Panc1 (cell line): ENCODE measurements at regions not wholly inside any gene's neighbourhood (a gene's known extent, or its start where the extent isn't known, plus 50 kb on each side); places are given as distances from the start of the nearest gene placed in this dataset.

Experiments
- POLR2AphosphoS5 ChIP-seq: IDR thresholded peaks from 2 replicates; pipeline ENCODE4 v1.6.1; 2012; ENCODE audit warnings: mild to moderate bottlenecking, low read depth, low read length, moderate library complexity
- REST ChIP-seq, 2 experiments: IDR thresholded peaks; 2 replicates each; pipeline ENCODE4 v1.6.1; 2011 to 2012; ENCODE audit warnings: low read depth in 2 of 2, control low read depth in 1 of 2, low read length in 1 of 2, mild to moderate bottlenecking in 1 of 2, moderate library complexity in 1 of 2; ENCODE audit not compliant: insufficient read depth in 1 of 2
- SIN3A ChIP-seq: IDR thresholded peaks from 2 replicates; pipeline ENCODE4 v1.6.1; 2012; ENCODE audit warnings: low read depth, mild to moderate bottlenecking, low read length, moderate library complexity, borderline replicate concordance; ENCODE audit not compliant: insufficient read depth
- TCF7L2 ChIP-seq: IDR thresholded peaks from 2 replicates; pipeline ENCODE4 v1.6.1; 2011; ENCODE audit warnings: mild to moderate bottlenecking, low read depth, low read length, inconsistent platforms
- TF ChIP-seq, protein P1 (sequence below): fragments of 450-650 bp; IDR thresholded peaks from 2 replicates; pipeline ENCODE4 v1.5.1; 2017; ENCODE audit warnings: mild to moderate bottlenecking

GRCh38 chr10:111748184-111748583, 435.4 kb downstream of the GPAM start:
- no peak for TF ChIP-seq POLR2AphosphoS5
- TF ChIP-seq, protein P1, sequence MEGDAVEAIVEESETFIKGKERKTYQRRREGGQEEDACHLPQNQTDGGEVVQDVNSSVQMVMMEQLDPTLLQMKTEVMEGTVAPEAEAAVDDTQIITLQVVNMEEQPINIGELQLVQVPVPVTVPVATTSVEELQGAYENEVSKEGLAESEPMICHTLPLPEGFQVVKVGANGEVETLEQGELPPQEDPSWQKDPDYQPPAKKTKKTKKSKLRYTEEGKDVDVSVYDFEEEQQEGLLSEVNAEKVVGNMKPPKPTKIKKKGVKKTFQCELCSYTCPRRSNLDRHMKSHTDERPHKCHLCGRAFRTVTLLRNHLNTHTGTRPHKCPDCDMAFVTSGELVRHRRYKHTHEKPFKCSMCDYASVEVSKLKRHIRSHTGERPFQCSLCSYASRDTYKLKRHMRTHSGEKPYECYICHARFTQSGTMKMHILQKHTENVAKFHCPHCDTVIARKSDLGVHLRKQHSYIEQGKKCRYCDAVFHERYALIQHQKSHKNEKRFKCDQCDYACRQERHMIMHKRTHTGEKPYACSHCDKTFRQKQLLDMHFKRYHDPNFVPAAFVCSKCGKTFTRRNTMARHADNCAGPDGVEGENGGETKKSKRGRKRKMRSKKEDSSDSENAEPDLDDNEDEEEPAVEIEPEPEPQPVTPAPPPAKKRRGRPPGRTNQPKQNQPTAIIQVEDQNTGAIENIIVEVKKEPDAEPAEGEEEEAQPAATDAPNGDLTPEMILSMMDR: no peak
- TF ChIP-seq REST (IDR thresholded peaks at IDR 0.05; ENCODE audit: insufficient read depth in 1 of 2, low read depth in 2 of 2, low read length in 1 of 2): no peak
- no peak for TF ChIP-seq TCF7L2
- TF ChIP-seq SIN3A: no peak
